Spleen (tissue), 11 donors: ENCODE measurements at regions not wholly inside any gene's neighbourhood (a gene's known extent, or its start where the extent isn't known, plus 50 kb on each side); places are given as distances from the start of the nearest gene placed in this dataset.

Experiments
- DNase-seq: peaks from one replicate; pipeline ENCODE4 v3.0.0-alpha.2; 2020
- H3K27ac ChIP-seq, 8 donors: fragments of 200-600 bp; sonication (generic) in 7 of 8; 1 replicate in 4 of 8; 2 replicates in 4 of 8; pipeline versions ENCODE4 v1.5.0 to v1.8.0; 2016 to 2021; ENCODE audit warnings: inconsistent platforms in 4 of 8, mild to moderate bottlenecking in 4 of 8, moderate library complexity in 1 of 8
- H3K27me3 ChIP-seq, 7 donors: fragments of 200-600 bp; sonication (generic) in 6 of 7; replicated peaks in 1 of 7; 1 replicate in 4 of 7; 2 replicates in 3 of 7; pipeline versions ENCODE4 v1.5.0 to v1.8.0; 2016 to 2021; ENCODE audit warnings: inconsistent platforms in 3 of 7, mild to moderate bottlenecking in 1 of 7
- H3K36me3 ChIP-seq, 6 donors: fragments of 200-600 bp; sonication (generic) in 5 of 6; 1 replicate in 4 of 6; 2 replicates in 2 of 6; pipeline versions ENCODE4 v1.5.0 to v1.8.0; 2016 to 2021; ENCODE audit warnings: inconsistent platforms in 2 of 6
- H3K4me1 ChIP-seq, 6 donors: fragments of 200-600 bp; sonication (generic) in 5 of 6; 1 replicate in 3 of 6; 2 replicates in 3 of 6; pipeline versions ENCODE4 v1.5.0 to v1.8.0; 2016 to 2021; ENCODE audit warnings: inconsistent platforms in 3 of 6
- H3K4me3 ChIP-seq, 8 donors: fragments of 200-600 bp; sonication (generic) in 7 of 8; 1 replicate in 4 of 8; 2 replicates in 4 of 8; pipeline versions ENCODE4 v1.5.0 to v1.8.0; 2016 to 2021; ENCODE audit warnings: inconsistent platforms in 4 of 8, mild to moderate bottlenecking in 4 of 8, moderate library complexity in 2 of 8
- H3K9me3 ChIP-seq, 8 donors: fragments of 200-600 bp; sonication (generic) in 7 of 8; 1 replicate in 4 of 8; 2 replicates in 4 of 8; pipeline versions ENCODE4 v1.5.0 to v1.8.0; 2016 to 2021; ENCODE audit warnings: inconsistent platforms in 4 of 8
- CTCF ChIP-seq, 11 experiments: fragments of 200-600 bp in 7 of 11; fragments of 450-650 bp in 4 of 11; sonication (generic) in 4 of 11; IDR thresholded peaks in 8 of 11; conservative IDR thresholded peaks in 3 of 11; 1 replicate in 7 of 11; 2 replicates in 4 of 11; pipeline versions ENCODE4 v1.4.0 to v1.8.0; 2016 to 2021; ENCODE audit warnings: antibody characterized with exemption in 11 of 11, inconsistent platforms in 4 of 11, mild to moderate bottlenecking in 1 of 11
- POLR2A ChIP-seq, 3 donors: fragments of 450-650 bp; IDR thresholded peaks; one replicate each; pipeline ENCODE4 v1.5.1; 2017; ENCODE audit warnings: antibody characterized with exemption in 3 of 3, mild to moderate bottlenecking in 1 of 3
- POLR2AphosphoS5 ChIP-seq, 3 donors: sonication (generic); formaldehyde crosslinking; IDR thresholded peaks; one replicate each; pipeline ENCODE4 v1.5.1; 2017; ENCODE audit warnings: antibody characterized with exemption in 3 of 3
- WGBS, 5 donors: extraction: QIAGEN DNeasy Blood & Tissue Kit in 3 of 5; methylation state at CpG; one replicate each; pipeline versions ENCODE4 v1.1.5 to v1.1.7; 2013 to 2018; 5-methylcytosine and 5-hydroxymethylcytosine counted together
- intact Hi-C: fragments of 100-400 bp; cut with DNase I; formaldehyde crosslinking; loops from one replicate; pipeline ENCODE4 v1.15.0; 2023; ENCODE audit warnings: low total_unique reads
- donor health status: healthy with polysubstance abuse.
- donor health status: DM: no; HTN: no; CAD: no; lungs with moderate emphysema.
- donor health status: DM: no; HTN: no; CAD: no.
- donor health status: Bipolar disorder and iron deficiency.
- donor health status: healthy.
- donor health status: DM: no; HTN: no; CAD: no.
- donor health status: DM: yes; HTN: yes; CAD: no.

GRCh38 chr6:170165471-170166117 is 125.3 kb downstream of the DLL1 start:
- no peak overlapping the region for H3K27ac ChIP-seq
- no peak overlapping the region for H3K4me3 ChIP-seq
- peak; percentile 68 for DNase-seq
- peaks cover 0 to 35% (median 0%) of the 10 kb centered on the region in 7 donors for H3K27me3 ChIP-seq
- 83 to 92% (median 87%) methylated on average over 20 to 22 of the region's 22 CpGs for WGBS, 5 donors
- intact Hi-C loops, result no loop called here
- TF ChIP-seq POLR2A (IDR thresholded peaks at IDR 0.05) (no peak), POLR2AphosphoS5 (IDR thresholded peaks at IDR 0.05) (no peak)
- no peaks in the 10 kb centered on the region for H3K36me3 ChIP-seq
- H3K4me1 ChIP-seq, result peaks cover 0 to 7% (median 0%) of the 10 kb centered on the region in 6 donors
- peaks cover 0 to 8% (median 0%) of the 10 kb centered on the region in 8 donors for H3K9me3 ChIP-seq

- peak; percentile 71 for DNase-seq
- Histone ChIP-seq H3K27ac (no peak overlapping the region), H3K4me1 (peaks cover 0 to 7% (median 0%) of the 10 kb centered on the region in 6 donors), H3K27me3 (peaks cover 0 to 35% (median 0%) of the 10 kb centered on the region in 7 donors), H3K4me3 (no peak overlapping the region), H3K9me3 (peaks cover 0 to 12% (median 0%) of the 10 kb centered on the region in 8 donors), H3K36me3 (no peaks in the 10 kb centered on the region)
- intact Hi-C loops, result no loop called here
- 71 to 87% (median 79%) methylated on average over 11 of the region's 11 CpGs for WGBS, 5 donors
- TF ChIP-seq POLR2A (IDR thresholded peaks at IDR 0.05), result no peak
- TF ChIP-seq CTCF (IDR thresholded peaks at IDR 0.05 in 8 of 11, conservative IDR thresholded peaks at IDR 0.05 in 3 of 11), result no peak
- no peak for TF ChIP-seq POLR2AphosphoS5 (IDR thresholded peaks at IDR 0.05)
Observed at GRCh38 chr6:170165085-170165470, 125.8 kb downstream of the DLL1 start.

GRCh38 chr6:170164271-170164900 is 126.5 kb downstream of the DLL1 start:
- intact Hi-C loops, result no loop called here
- WGBS, 5 donors, result 84 to 90% (median 86%) methylated on average over 21 of the region's 21 CpGs
- no peak for TF ChIP-seq CTCF (IDR thresholded peaks at IDR 0.05 in 8 of 11, conservative IDR thresholded peaks at IDR 0.05 in 3 of 11)
- no peak for TF ChIP-seq POLR2AphosphoS5 (IDR thresholded peaks at IDR 0.05)
- TF ChIP-seq POLR2A (IDR thresholded peaks at IDR 0.05), result no peak
- peaks cover 0 to 35% (median 0%) of the 10 kb centered on the region in 7 donors for H3K27me3 ChIP-seq
- DNase-seq, result peak; percentile 67
- peaks cover 0 to 7% (median 0%) of the 10 kb centered on the region in 6 donors for H3K4me1 ChIP-seq
- H3K4me3 ChIP-seq, result no peak overlapping the region
- H3K27ac ChIP-seq, result no peak overlapping the region
- peaks cover 0 to 14% (median 0%) of the 10 kb centered on the region in 8 donors for H3K9me3 ChIP-seq
- no peaks in the 10 kb centered on the region for H3K36me3 ChIP-seq

GRCh38 chr6:170163405-170164170 is 127.3 kb downstream of the DLL1 start:
- WGBS, 5 donors, result 91 to 95% (median 92%) methylated on average over 19 to 27 of the region's 27 CpGs
- Histone ChIP-seq H3K4me1 (peaks cover 0 to 7% (median 0%) of the 10 kb centered on the region in 6 donors), H3K27ac (no peak overlapping the region), H3K9me3 (peaks cover 0 to 14% (median 0%) of the 10 kb centered on the region in 8 donors), H3K27me3 (peaks cover 0 to 35% (median 0%) of the 10 kb centered on the region in 7 donors), H3K4me3 (no peak overlapping the region), H3K36me3 (no peaks in the 10 kb centered on the region)
- intact Hi-C loops, result no loop called here
- TF ChIP-seq POLR2A (IDR thresholded peaks at IDR 0.05) (no peak), POLR2AphosphoS5 (IDR thresholded peaks at IDR 0.05) (no peak), CTCF (IDR thresholded peaks at IDR 0.05 in 8 of 11, conservative IDR thresholded peaks at IDR 0.05 in 3 of 11) (no peak)
- peak; percentile 42 for DNase-seq
